Kidney (tissue), 13 donors: ENCODE measurements at regions not wholly inside any gene's neighbourhood (a gene's known extent, or its start where the extent isn't known, plus 50 kb on each side); places are given as distances from the start of the nearest gene placed in this dataset.

ENCODE experiments used
- DNase-seq, 5 donors: peaks; one replicate each; pipeline ENCODE4 v3.0.0-alpha.2; 2013 to 2020
- FAIRE-seq: peaks from 2 replicates; lab custom pipeline; 2012; peaks lifted over from hg19 to GRCh38; lab: Jason Lieb, UNC
- H3K27ac ChIP-seq, 2 donors: one replicate each; pipeline ENCODE4 v1.7.0; 2013; ENCODE audit warnings: low read depth in 2 of 2, low read length in 2 of 2, inconsistent platforms in 1 of 2
- H3K27me3 ChIP-seq: one replicate; pipeline ENCODE4 v1.7.1; 2013; ENCODE audit warnings: low read length, inconsistent platforms; ENCODE audit not compliant: control insufficient read depth, insufficient read depth
- H3K36me3 ChIP-seq, 3 donors: one replicate each; pipeline versions ENCODE4 v1.7.0 to v1.7.1; 2013; ENCODE audit warnings: low read length in 3 of 3, control low read depth in 1 of 3, inconsistent platforms in 1 of 3; ENCODE audit not compliant: insufficient read depth in 3 of 3, control insufficient read depth in 2 of 3
- H3K4me1 ChIP-seq, 3 donors: one replicate each; pipeline versions ENCODE4 v1.7.0 to v1.7.1; 2013; ENCODE audit warnings: low read length in 3 of 3, inconsistent platforms in 1 of 3, low read depth in 1 of 3; ENCODE audit not compliant: control insufficient read depth in 2 of 3, insufficient read depth in 2 of 3
- H3K4me3 ChIP-seq, 3 donors: one replicate each; pipeline versions ENCODE4 v1.7.0 to v1.8.1; 2013; ENCODE audit warnings: low read length in 3 of 3, control low read depth in 1 of 3, inconsistent platforms in 1 of 3
- H3K9ac ChIP-seq, 3 donors: one replicate each; pipeline versions ENCODE4 v1.7.0 to v1.7.1; 2013; ENCODE audit warnings: low read length in 3 of 3, control low read depth in 1 of 3, inconsistent platforms in 1 of 3
- H3K9me3 ChIP-seq, 3 donors: one replicate each; pipeline versions ENCODE4 v1.7.0 to v1.7.1; 2013; ENCODE audit warnings: low read length in 3 of 3, control low read depth in 1 of 3, inconsistent platforms in 1 of 3; ENCODE audit not compliant: control insufficient read depth in 2 of 3, insufficient read depth in 1 of 3
- CTCF ChIP-seq: IDR thresholded peaks from 3 replicates; pipeline ENCODE4 v1.5.1; 2012; ENCODE audit warnings: mild to moderate bottlenecking, moderate library complexity, borderline replicate concordance; ENCODE audit not compliant: insufficient read depth; ENCODE audit errors: extremely low read depth
- intact Hi-C: fragments of 100-400 bp; cut with DNase I; formaldehyde crosslinking; loops from one replicate; pipeline ENCODE4 v1.11.1; 2022
- donor health status: control.
- donor health status: control.
- donor health status: control.
- donor health status: control.
- donor health status: control.
- donor health status: DM: yes; HTN: yes; CAD: no.
- donor health status: Normal renal cell carcinoma (clear cell type).

- Histone ChIP-seq H3K4me3 (no peak overlapping the region), H3K4me1 (no peaks in the 10 kb centered on the region), H3K9me3 (peaks cover 0 to 16% (median 0%) of the 10 kb centered on the region in 3 donors), H3K9ac (no peak overlapping the region), H3K27me3 (no peaks in the 10 kb centered on the region), H3K36me3 (no peaks in the 10 kb centered on the region), H3K27ac (no peak overlapping the region)
- DNase-seq (peak in 2 of 5 donors; percentile 17 to 20), FAIRE-seq (no peak)
- TF ChIP-seq CTCF = no peak
- intact Hi-C loops = no loop called here
These were observed 728.9 kb downstream of the PCDH18 start for GRCh38 chr4:136803433-136803832.

DNA sequence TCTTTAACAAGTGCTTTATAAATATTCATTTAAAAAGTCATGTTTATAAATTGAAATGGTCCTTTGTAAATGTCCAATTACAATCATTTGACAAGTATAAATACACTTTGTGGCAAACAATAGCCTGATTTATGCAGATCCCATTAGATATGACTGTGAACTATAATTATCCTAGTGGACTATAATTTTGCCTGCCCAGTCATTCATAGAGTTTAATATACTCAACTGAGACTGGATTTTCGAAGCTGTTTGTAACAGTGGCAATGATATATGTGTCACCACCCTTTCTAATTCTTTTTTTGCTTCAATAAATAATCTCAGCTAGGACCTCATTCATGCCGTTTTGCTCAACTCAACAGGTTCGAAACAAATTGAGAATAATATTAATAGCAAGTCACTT, 732.0 kb downstream of the PCDH18 start:
- intact Hi-C loops = no loop called here
- H3K4me1 ChIP-seq = no peaks in the 10 kb centered on the region
- H3K9me3 ChIP-seq = peaks cover 0 to 7% (median 0%) of the 10 kb centered on the region in 3 donors
- no peak overlapping the region for H3K9ac ChIP-seq
- no peak for TF ChIP-seq CTCF
- DNase-seq (no peak), FAIRE-seq (no peak)
- H3K27me3 ChIP-seq = no peaks in the 10 kb centered on the region
- no peak overlapping the region for H3K4me3 ChIP-seq
- H3K36me3 ChIP-seq = no peaks in the 10 kb centered on the region
- H3K27ac ChIP-seq = no peak overlapping the region

GRCh38 chr4:136796953-136797352, 735.3 kb downstream of the PCDH18 start:
- FAIRE-seq (no peak), DNase-seq (no peak)
- Histone ChIP-seq H3K9me3 (peaks cover 0 to 7% (median 0%) of the 10 kb centered on the region in 3 donors), H3K27me3 (no peaks in the 10 kb centered on the region), H3K27ac (no peak overlapping the region), H3K4me3 (no peak overlapping the region), H3K4me1 (no peaks in the 10 kb centered on the region), H3K36me3 (no peaks in the 10 kb centered on the region), H3K9ac (no peak overlapping the region)
- no peak for TF ChIP-seq CTCF
- intact Hi-C loops = no loop called here

GRCh38 chr4:136793848-136794247, 738.4 kb downstream of the PCDH18 start:
- intact Hi-C loops = no loop called here
- FAIRE-seq (no peak), DNase-seq (no peak)
- H3K27ac ChIP-seq = no peak overlapping the region
- no peaks in the 10 kb centered on the region for H3K4me1 ChIP-seq
- no peak overlapping the region for H3K4me3 ChIP-seq
- H3K27me3 ChIP-seq = no peaks in the 10 kb centered on the region
- peaks cover 0 to 4% (median 0%) of the 10 kb centered on the region in 3 donors for H3K9me3 ChIP-seq
- no peaks in the 10 kb centered on the region for H3K36me3 ChIP-seq
- no peak for TF ChIP-seq CTCF
- H3K9ac ChIP-seq = no peak overlapping the region
